ENCODE measurements at regions not wholly inside any gene's neighbourhood (a gene's known extent, or its start where the extent isn't known, plus 50 kb on each side); places are given as distances from the start of the nearest gene placed in this dataset.
A peak's percentile ranks its signal among the peaks of the same experiment; 100 is the strongest.

GRCh38 chr5:160175438-160176218 lies 53.7 kb upstream of the FABP6 start:
- no peak for DNase-seq (ENCODE audit: low read depth)

GRCh38 chr5:160174780-160175437 lies 54.4 kb upstream of the FABP6 start:
- DNase-seq (ENCODE audit: low read depth) = no peak

- no peak for DNase-seq (ENCODE audit: low read depth)
These were observed 55.0 kb upstream of the FABP6 start for GRCh38 chr5:160174290-160174689.

GRCh38 chr5:160171666-160172065 lies 52.4 kb upstream of the PWWP2A start:
- peak; percentile 29 for DNase-seq (ENCODE audit: low read depth)

GRCh38 chr5:160169326-160169725 lies 50.1 kb upstream of the PWWP2A start:
- DNase-seq (ENCODE audit: low read depth) = peak; percentile 80
